ENCODE measurements at regions not wholly inside any gene's neighbourhood (a gene's known extent, or its start where the extent isn't known, plus 50 kb on each side); places are given as distances from the start of the nearest gene placed in this dataset.

- 74 to 88% methylated on average over 4 of the region's 6 CpGs for whole genome bisulfite sequencing, 2 donors (ENCODE audit: low coverage in 1 of 2)
- peaks cover 0 to 11% (median 0%) of the 10 kb centered on the region in 3 donors for H3K9me3 ChIP-seq
- no peaks in the 10 kb centered on the region for H3K27me3 ChIP-seq
- no peaks in the 10 kb centered on the region for H3K4me1 ChIP-seq
- H3K4me3 ChIP-seq: no peak overlapping the region
- H3K36me3 ChIP-seq: no peaks in the 10 kb centered on the region
- TF ChIP-seq CTCF (IDR thresholded peaks at IDR 0.05): no peak
- no peak for ATAC-seq
- no peak overlapping the region for H3K27ac ChIP-seq
Measured at GRCh38 chr7:70907259-70908247, 224.4 kb upstream of the GALNT17 start.

GRCh38 chr7:70913924-70914323 is 218.0 kb upstream of the GALNT17 start:
- TF ChIP-seq POLR2AphosphoS5 (IDR thresholded peaks at IDR 0.05): no peak
- no peak for TF ChIP-seq EP300 (IDR thresholded peaks at IDR 0.05)
- no peak for TF ChIP-seq POLR2A (IDR thresholded peaks at IDR 0.05)
- TF ChIP-seq CTCF (IDR thresholded peaks at IDR 0.05): no peak
- WGBS, 2 donors (ENCODE audit: low coverage in 1 of 2): 75 to 79% methylated on average over 1 to 3 of the region's 4 CpGs
- H3K4me3 ChIP-seq: no peak overlapping the region
- H3K27me3 ChIP-seq: no peaks in the 10 kb centered on the region
- H3K27ac ChIP-seq: no peak overlapping the region
- ATAC-seq: no peak
- no peaks in the 10 kb centered on the region for H3K9me3 ChIP-seq
- no peaks in the 10 kb centered on the region for H3K4me1 ChIP-seq
- no peaks in the 10 kb centered on the region for H3K36me3 ChIP-seq

GRCh38 chr7:70915067-70915466 is 216.9 kb upstream of the GALNT17 start:
- H3K27ac ChIP-seq: no peak overlapping the region
- WGBS, 2 donors (ENCODE audit: low coverage in 1 of 2): 43 to 79% methylated on average over 1 to 2 of the region's 2 CpGs

DNA sequence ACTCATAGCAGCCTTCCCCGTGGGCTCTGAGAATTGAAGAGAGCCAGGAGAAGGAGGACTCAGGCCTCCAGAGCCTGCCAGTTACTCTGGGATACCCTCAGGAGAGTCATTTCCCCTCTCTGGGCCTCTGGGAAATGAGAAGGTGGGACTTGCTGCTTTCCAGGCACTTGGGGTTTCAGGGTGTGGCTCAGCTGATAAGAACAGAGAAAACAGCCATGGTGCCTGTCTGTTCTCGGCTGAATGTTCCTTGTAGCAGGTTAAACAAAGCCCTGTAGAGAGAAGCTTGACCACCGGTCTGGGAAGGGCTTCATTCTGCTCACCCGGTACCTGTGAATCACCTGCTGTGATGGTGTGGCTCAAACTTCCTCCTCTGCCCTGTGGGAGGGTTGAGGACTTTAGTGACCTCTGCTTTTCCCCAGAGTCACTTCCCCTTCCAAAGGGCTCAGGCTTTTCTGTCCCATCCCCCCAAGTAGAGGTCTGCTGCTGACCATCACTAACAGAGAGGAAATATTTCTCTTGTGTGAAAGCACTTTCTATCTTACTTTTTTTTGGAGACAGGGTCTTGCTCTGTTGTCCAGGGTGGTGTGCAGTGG is 212.4 kb upstream of the GALNT17 start:
- Histone ChIP-seq H3K9me3 (no peaks in the 10 kb centered on the region), H3K4me3 (no peak overlapping the region), H3K36me3 (no peaks in the 10 kb centered on the region), H3K27ac (no peak overlapping the region), H3K4me1 (no peaks in the 10 kb centered on the region), H3K27me3 (no peaks in the 10 kb centered on the region)
- TF ChIP-seq EP300 (IDR thresholded peaks at IDR 0.05) (no peak), POLR2A (IDR thresholded peaks at IDR 0.05) (no peak), CTCF (IDR thresholded peaks at IDR 0.05) (no peak), POLR2AphosphoS5 (IDR thresholded peaks at IDR 0.05) (no peak)
- ATAC-seq: no peak
- WGBS, 2 donors (ENCODE audit: low coverage in 1 of 2): 52 to 59% methylated on average over 2 to 4 of the region's 4 CpGs

More at GRCh38 chr7:70915067-70915466, 216.9 kb upstream of the GALNT17 start:
- Histone ChIP-seq H3K27me3 (no peaks in the 10 kb centered on the region), H3K9me3 (no peaks in the 10 kb centered on the region), H3K4me3 (no peak overlapping the region), H3K36me3 (no peaks in the 10 kb centered on the region), H3K4me1 (no peaks in the 10 kb centered on the region)
- ATAC-seq: no peak
- TF ChIP-seq POLR2A (IDR thresholded peaks at IDR 0.05) (no peak), EP300 (IDR thresholded peaks at IDR 0.05) (no peak), CTCF (IDR thresholded peaks at IDR 0.05) (no peak), POLR2AphosphoS5 (IDR thresholded peaks at IDR 0.05) (no peak)

All from gastroesophageal sphincter (tissue), 4 donors.